ENCODE measurements at regions not wholly inside any gene's neighbourhood (a gene's known extent, or its start where the extent isn't known, plus 50 kb on each side); places are given as distances from the start of the nearest gene placed in this dataset.
A peak's percentile ranks its signal among the peaks of the same experiment; 100 is the strongest.
"Not testable (repeated sequence)": the region's sequence is repeated elsewhere in the genome, so short reads cannot be mapped to it uniquely, and the experiment has no call there.

GRCh38 chr12:131493068-131493826, 217.6 kb upstream of the SFSWAP start:
- DNase-seq (no peak), ATAC-seq (no peak)
- intact Hi-C loops (cut with micrococcal nuclease), result no loop called here

GRCh38 chr12:131494216-131494615, 216.7 kb upstream of the SFSWAP start:
- no peak for DNase-seq
- intact Hi-C loops (cut with micrococcal nuclease), result no loop called here
- ATAC-seq, result no peak

GRCh38 chr12:131494741-131495524, 216.0 kb upstream of the SFSWAP start:
- no peak for ATAC-seq
- no peak for DNase-seq
- intact Hi-C loops (cut with micrococcal nuclease), result no loop called here

- ATAC-seq (no peak), DNase-seq (no peak)
- intact Hi-C loops (cut with micrococcal nuclease), result no loop called here
These were observed 212.9 kb upstream of the SFSWAP start for GRCh38 chr12:131497966-131498365.

- intact Hi-C loops (cut with micrococcal nuclease), result no loop called here
- DNase-seq (no peak), ATAC-seq (peak; percentile 90)
These were observed 211.6 kb upstream of the SFSWAP start for GRCh38 chr12:131499160-131499863.

- intact Hi-C loops (cut with micrococcal nuclease), result no loop called here
- DNase-seq (no peak), ATAC-seq (no peak)
These were observed 211.1 kb upstream of the SFSWAP start for GRCh38 chr12:131499864-131500190.

- no peak for ATAC-seq
- intact Hi-C loops (cut with micrococcal nuclease), result no loop called here
- no peak for DNase-seq
These were observed 210.3 kb upstream of the SFSWAP start for GRCh38 chr12:131500564-131500963.

GRCh38 chr12:131505561-131505960, 205.3 kb upstream of the SFSWAP start:
- no peak for ATAC-seq
- intact Hi-C loops (cut with micrococcal nuclease), result no loop called here
- no peak for DNase-seq

GRCh38 chr12:131506426-131506825, 204.5 kb upstream of the SFSWAP start:
- no peak for ATAC-seq
- intact Hi-C loops (cut with micrococcal nuclease), result no loop called here

GRCh38 chr12:131507094-131507493, 203.8 kb upstream of the SFSWAP start:
- intact Hi-C loops (cut with micrococcal nuclease), result no loop called here
- ATAC-seq (no peak), DNase-seq (no peak)

More at GRCh38 chr12:131506426-131506825, 204.5 kb upstream of the SFSWAP start:
- no peak for DNase-seq

GRCh38 chr12:131507881-131508280, 203.0 kb upstream of the SFSWAP start:
- DNase-seq (no peak), ATAC-seq (no peak)
- intact Hi-C loops (cut with micrococcal nuclease), result no loop called here

- ATAC-seq (no peak), DNase-seq (no peak)
- intact Hi-C loops (cut with micrococcal nuclease), result no loop called here
These were observed 201.2 kb upstream of the SFSWAP start for GRCh38 chr12:131509701-131510100.

- DNase-seq, result no peak
- intact Hi-C loops (cut with micrococcal nuclease), result no loop called here
- ATAC-seq, result no peak
These were observed 200.5 kb upstream of the SFSWAP start for GRCh38 chr12:131510431-131510830.

GRCh38 chr12:131511391-131511802, 199.5 kb upstream of the SFSWAP start:
- intact Hi-C loops (cut with micrococcal nuclease), result no loop called here
- DNase-seq, result no peak
- no peak for ATAC-seq

- no peak for DNase-seq
- intact Hi-C loops (cut with micrococcal nuclease), result no loop called here
- no peak for ATAC-seq
These were observed 198.9 kb upstream of the SFSWAP start for GRCh38 chr12:131511803-131512561.

- intact Hi-C loops (cut with micrococcal nuclease), result no loop called here
- DNase-seq, result no peak
- no peak for ATAC-seq
These were observed 197.3 kb upstream of the SFSWAP start for GRCh38 chr12:131513606-131514005.

GRCh38 chr12:131520553-131520952, 190.3 kb upstream of the SFSWAP start:
- ATAC-seq; DNase-seq; intact Hi-C loops (cut with micrococcal nuclease): not testable (repeated sequence)

GRCh38 chr12:131521326-131521725, 189.6 kb upstream of the SFSWAP start:
- intact Hi-C loops (cut with micrococcal nuclease), result no loop called here
- ATAC-seq, result no peak
- DNase-seq, result no peak

GRCh38 chr12:131525795-131526508, 184.9 kb upstream of the SFSWAP start:
- ATAC-seq (no peak), DNase-seq (no peak)
- intact Hi-C loops (cut with micrococcal nuclease), result no loop called here

Measured in left ventricle myocardium superior (tissue), 1 donor.